Kidney (tissue), 13 donors: ENCODE measurements at regions not wholly inside any gene's neighbourhood (a gene's known extent, or its start where the extent isn't known, plus 50 kb on each side); places are given as distances from the start of the nearest gene placed in this dataset.

Experiments
- DNase-seq, 5 donors: peaks; one replicate each; pipeline ENCODE4 v3.0.0-alpha.2; 2013 to 2020
- FAIRE-seq: peaks from 2 replicates; lab custom pipeline; 2012; peaks lifted over from hg19 to GRCh38; lab: Jason Lieb, UNC
- H3K27ac ChIP-seq, 2 donors: one replicate each; pipeline ENCODE4 v1.7.0; 2013; ENCODE audit warnings: low read depth in 2 of 2, low read length in 2 of 2, inconsistent platforms in 1 of 2
- H3K27me3 ChIP-seq: one replicate; pipeline ENCODE4 v1.7.1; 2013; ENCODE audit warnings: low read length, inconsistent platforms; ENCODE audit not compliant: control insufficient read depth, insufficient read depth
- H3K36me3 ChIP-seq, 3 donors: one replicate each; pipeline versions ENCODE4 v1.7.0 to v1.7.1; 2013; ENCODE audit warnings: low read length in 3 of 3, control low read depth in 1 of 3, inconsistent platforms in 1 of 3; ENCODE audit not compliant: insufficient read depth in 3 of 3, control insufficient read depth in 2 of 3
- H3K4me1 ChIP-seq, 3 donors: one replicate each; pipeline versions ENCODE4 v1.7.0 to v1.7.1; 2013; ENCODE audit warnings: low read length in 3 of 3, inconsistent platforms in 1 of 3, low read depth in 1 of 3; ENCODE audit not compliant: control insufficient read depth in 2 of 3, insufficient read depth in 2 of 3
- H3K4me3 ChIP-seq, 3 donors: one replicate each; pipeline versions ENCODE4 v1.7.0 to v1.8.1; 2013; ENCODE audit warnings: low read length in 3 of 3, control low read depth in 1 of 3, inconsistent platforms in 1 of 3
- H3K9ac ChIP-seq, 3 donors: one replicate each; pipeline versions ENCODE4 v1.7.0 to v1.7.1; 2013; ENCODE audit warnings: low read length in 3 of 3, control low read depth in 1 of 3, inconsistent platforms in 1 of 3
- H3K9me3 ChIP-seq, 3 donors: one replicate each; pipeline versions ENCODE4 v1.7.0 to v1.7.1; 2013; ENCODE audit warnings: low read length in 3 of 3, control low read depth in 1 of 3, inconsistent platforms in 1 of 3; ENCODE audit not compliant: control insufficient read depth in 2 of 3, insufficient read depth in 1 of 3
- CTCF ChIP-seq: IDR thresholded peaks from 3 replicates; pipeline ENCODE4 v1.5.1; 2012; ENCODE audit warnings: mild to moderate bottlenecking, moderate library complexity, borderline replicate concordance; ENCODE audit not compliant: insufficient read depth; ENCODE audit errors: extremely low read depth
- intact Hi-C: fragments of 100-400 bp; cut with DNase I; formaldehyde crosslinking; loops from one replicate; pipeline ENCODE4 v1.11.1; 2022
- donor health status: control.
- donor health status: control.
- donor health status: control.
- donor health status: control.
- donor health status: control.
- donor health status: DM: yes; HTN: yes; CAD: no.
- donor health status: Normal renal cell carcinoma (clear cell type).

GRCh38 chr5:6869677-6870076, 156.4 kb downstream of the TENT4A start:
- Histone ChIP-seq H3K9me3 (no peaks in the 10 kb centered on the region), H3K27me3 (no peaks in the 10 kb centered on the region), H3K4me1 (no peaks in the 10 kb centered on the region), H3K27ac (no peak overlapping the region), H3K4me3 (no peak overlapping the region), H3K9ac (no peak overlapping the region), H3K36me3 (no peaks in the 10 kb centered on the region)
- intact Hi-C loops: no loop called here
- no peak for TF ChIP-seq CTCF
- FAIRE-seq (no peak), DNase-seq (no peak)

GRCh38 chr5:6872441-6873160, 159.4 kb downstream of the TENT4A start:
- Histone ChIP-seq H3K4me3 (no peak overlapping the region), H3K4me1 (no peaks in the 10 kb centered on the region), H3K27me3 (no peaks in the 10 kb centered on the region), H3K9me3 (no peaks in the 10 kb centered on the region), H3K27ac (no peak overlapping the region), H3K9ac (no peak overlapping the region), H3K36me3 (no peaks in the 10 kb centered on the region)
- intact Hi-C loops: no loop called here
- TF ChIP-seq CTCF: no peak
- DNase-seq (no peak), FAIRE-seq (no peak)

GRCh38 chr5:6873359-6873758, 160.1 kb downstream of the TENT4A start:
- no peaks in the 10 kb centered on the region for H3K4me1 ChIP-seq
- intact Hi-C loops: no loop called here
- no peak overlapping the region for H3K9ac ChIP-seq
- DNase-seq: no peak
- no peak for TF ChIP-seq CTCF
- H3K9me3 ChIP-seq: no peaks in the 10 kb centered on the region
- H3K36me3 ChIP-seq: no peaks in the 10 kb centered on the region
- no peak overlapping the region for H3K27ac ChIP-seq
- H3K4me3 ChIP-seq: no peak overlapping the region
- H3K27me3 ChIP-seq: no peaks in the 10 kb centered on the region
- FAIRE-seq: no peak

GRCh38 chr5:6875376-6875775, 162.1 kb downstream of the TENT4A start:
- FAIRE-seq (no peak), DNase-seq (no peak)
- Histone ChIP-seq H3K27ac (no peak overlapping the region), H3K27me3 (no peaks in the 10 kb centered on the region), H3K4me3 (no peak overlapping the region), H3K4me1 (no peaks in the 10 kb centered on the region), H3K36me3 (no peaks in the 10 kb centered on the region), H3K9me3 (no peaks in the 10 kb centered on the region), H3K9ac (no peak overlapping the region)
- intact Hi-C loops: no loop called here
- no peak for TF ChIP-seq CTCF
